HG03457 (cell line): ENCODE measurements at regions not wholly inside any gene's neighbourhood (a gene's known extent, or its start where the extent isn't known, plus 50 kb on each side); places are given as distances from the start of the nearest gene placed in this dataset.

Experiments
- ATAC-seq: cut with Tn5 transposase; IDR thresholded peaks from one replicate; pipeline ENCODE4 v1.9.1; 2021; ENCODE audit warnings: moderate number of reproducible peaks; ENCODE audit not compliant: unreplicated experiment

GRCh38 chr4:133493776-133494175, 344.7 kb downstream of the PCDH10 start:
- no peak for ATAC-seq

- no peak for ATAC-seq
Measured at GRCh38 chr4:133493241-133493640, 344.1 kb downstream of the PCDH10 start.

GRCh38 chr4:133484287-133484686, 335.2 kb downstream of the PCDH10 start:
- ATAC-seq, result no peak

GRCh38 chr4:133483600-133484246, 334.6 kb downstream of the PCDH10 start:
- no peak for ATAC-seq

- no peak for ATAC-seq
Measured at GRCh38 chr4:133476063-133476462, 327.0 kb downstream of the PCDH10 start.

- no peak for ATAC-seq
Measured at GRCh38 chr4:133474501-133474900, 325.4 kb downstream of the PCDH10 start.

GRCh38 chr4:133472244-133472643, 323.1 kb downstream of the PCDH10 start:
- ATAC-seq, result no peak

- ATAC-seq, result no peak
Measured at GRCh38 chr4:133467290-133467947, 318.3 kb downstream of the PCDH10 start.

- no peak for ATAC-seq
Measured at GRCh38 chr4:133465022-133465421, 315.9 kb downstream of the PCDH10 start.

GRCh38 chr4:133464311-133464710, 315.2 kb downstream of the PCDH10 start:
- no peak for ATAC-seq

- ATAC-seq, result no peak
Measured at GRCh38 chr4:133452678-133453077, 303.6 kb downstream of the PCDH10 start.

GRCh38 chr4:133450813-133451212, 301.7 kb downstream of the PCDH10 start:
- ATAC-seq, result no peak

- no peak for ATAC-seq
Measured at GRCh38 chr4:133440404-133440803, 291.3 kb downstream of the PCDH10 start.

GRCh38 chr4:133439830-133440229, 290.7 kb downstream of the PCDH10 start:
- no peak for ATAC-seq

- ATAC-seq, result no peak
Measured at GRCh38 chr4:133424605-133425004, 275.5 kb downstream of the PCDH10 start.

GRCh38 chr4:133403913-133404312, 254.8 kb downstream of the PCDH10 start:
- ATAC-seq, result no peak

- no peak for ATAC-seq
Measured at GRCh38 chr4:133402616-133403015, 253.5 kb downstream of the PCDH10 start.

- no peak for ATAC-seq
Measured at GRCh38 chr4:133394971-133395627, 246.0 kb downstream of the PCDH10 start.

- no peak for ATAC-seq
Measured at GRCh38 chr4:133390198-133390855, 241.2 kb downstream of the PCDH10 start.

- no peak for ATAC-seq
Measured at GRCh38 chr4:133389029-133389428, 239.9 kb downstream of the PCDH10 start.

GRCh38 chr4:133385161-133385954, 236.3 kb downstream of the PCDH10 start:
- ATAC-seq, result no peak
